GM20000 (cell line): ENCODE measurements at regions not wholly inside any gene's neighbourhood (a gene's known extent, or its start where the extent isn't known, plus 50 kb on each side); places are given as distances from the start of the nearest gene placed in this dataset.

Source experiments
- DNase-seq: peaks from one replicate; pipeline ENCODE4 v3.0.0; 2012; ENCODE audit warnings: low spot score
- CTCF ChIP-seq: IDR thresholded peaks from 2 replicates; pipeline ENCODE4 v1.5.1; 2012; ENCODE audit warnings: mild to moderate bottlenecking, control low read depth; ENCODE audit errors: extremely low read depth, missing control alignments

- TF ChIP-seq CTCF = no peak
- no peak for DNase-seq
These were observed 208.7 kb downstream of the EFNB2 start for GRCh38 chr13:106326751-106327150.

- TF ChIP-seq CTCF = no peak
- DNase-seq = no peak
These were observed 211.0 kb downstream of the EFNB2 start for GRCh38 chr13:106324444-106324843.

- no peak for DNase-seq
- TF ChIP-seq CTCF = no peak
These were observed 212.8 kb downstream of the EFNB2 start for GRCh38 chr13:106322628-106323027.

- no peak for DNase-seq
- no peak for TF ChIP-seq CTCF
These were observed 216.5 kb downstream of the EFNB2 start for GRCh38 chr13:106318941-106319411.

- no peak for DNase-seq
- no peak for TF ChIP-seq CTCF
These were observed 221.0 kb downstream of the EFNB2 start for GRCh38 chr13:106314417-106314816.

- DNase-seq = no peak
- no peak for TF ChIP-seq CTCF
These were observed 224.5 kb downstream of the EFNB2 start for GRCh38 chr13:106311004-106311403.

GRCh38 chr13:106310291-106310865 lies 225.1 kb downstream of the EFNB2 start:
- DNase-seq = no peak
- no peak for TF ChIP-seq CTCF
